ENCODE measurements at regions not wholly inside any gene's neighbourhood (a gene's known extent, or its start where the extent isn't known, plus 50 kb on each side); places are given as distances from the start of the nearest gene placed in this dataset.

DNA sequence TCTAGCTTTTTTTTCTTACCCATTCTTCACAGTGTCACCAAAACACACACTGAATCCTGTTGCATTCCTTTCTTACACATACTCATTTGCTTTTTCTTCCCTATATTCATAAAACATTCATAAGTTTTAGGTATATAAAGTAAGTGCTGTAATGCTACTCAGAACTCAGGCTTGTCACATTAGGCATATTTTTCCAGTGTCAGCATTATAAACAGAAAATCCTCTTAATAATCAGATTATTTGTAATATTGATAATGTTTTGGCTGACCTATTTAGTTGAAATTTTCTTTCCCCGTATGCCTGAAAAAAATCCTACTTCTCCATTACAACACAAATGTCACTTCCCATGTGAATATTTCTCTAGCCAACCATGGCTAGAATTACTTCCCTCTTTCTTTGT, 743.0 kb upstream of the NUDT12 start:
- Mint-ChIP-seq H3K4me1 (no peaks in the 10 kb centered on the region), H3K4me3 (no peak overlapping the region), H3K27ac (no peak overlapping the region), H3K27me3 (no peaks in the 10 kb centered on the region), H3K9me3 (no peaks in the 10 kb centered on the region)
- no peak for DNase-seq
- ATAC-seq = no peak

DNA sequence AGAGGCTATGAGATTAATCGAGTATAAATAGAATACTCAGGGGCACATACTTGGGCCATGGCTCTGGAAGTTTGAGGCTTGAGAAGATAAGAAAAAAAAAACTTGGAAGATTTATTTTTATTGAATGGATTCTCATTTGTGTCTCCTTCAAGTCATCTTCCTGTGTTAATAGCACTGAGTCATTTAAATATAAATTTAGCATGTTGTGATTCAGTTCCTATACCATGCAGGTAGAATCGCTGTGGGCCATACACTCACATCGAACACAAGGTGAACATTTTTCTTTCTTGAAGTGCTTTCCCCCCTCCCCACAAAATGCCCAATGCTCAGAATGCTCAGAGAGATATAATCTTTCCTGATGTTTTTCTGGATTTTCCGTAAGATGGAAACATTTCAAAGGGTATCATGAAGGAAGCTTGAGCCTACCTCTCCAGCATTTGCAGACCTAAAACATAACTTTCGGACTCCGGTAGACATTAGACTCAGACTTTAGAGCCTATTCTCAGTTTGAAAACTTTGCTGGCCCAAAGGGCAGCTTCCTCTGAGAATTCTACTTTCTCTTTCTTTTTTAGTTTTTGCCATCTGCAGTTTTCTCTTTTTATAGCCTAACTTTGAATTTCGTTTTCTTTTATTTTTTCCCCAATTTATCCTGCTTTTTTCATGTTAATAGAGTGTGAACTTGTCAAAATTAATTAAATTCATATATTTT, 737.6 kb upstream of the NUDT12 start:
- no peaks in the 10 kb centered on the region for H3K4me1 Mint-ChIP-seq

DNA sequence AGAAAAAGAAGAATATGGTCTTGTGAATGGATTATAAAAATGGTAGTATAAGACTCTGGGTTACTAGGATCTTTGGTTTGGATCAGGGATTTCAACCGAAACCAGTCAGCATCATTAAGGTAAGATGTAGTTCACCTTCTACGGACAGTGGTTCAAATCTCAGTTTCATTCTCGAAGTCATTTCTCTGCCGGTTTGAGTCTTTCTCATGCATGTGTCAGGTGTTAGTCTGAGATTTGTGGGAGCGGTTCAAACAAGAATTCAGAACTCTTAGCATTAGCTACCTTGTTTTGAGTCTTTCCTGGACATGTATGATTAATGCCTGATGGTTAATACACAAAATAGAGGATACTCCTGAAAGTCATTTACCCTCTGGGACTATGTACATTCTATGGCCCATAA, 735.9 kb upstream of the NUDT12 start:
- Mint-ChIP-seq H3K27me3 (no peaks in the 10 kb centered on the region), H3K4me3 (no peak overlapping the region), H3K4me1 (no peaks in the 10 kb centered on the region), H3K9me3 (peaks cover 14 to 15% of the 10 kb centered on the region in 2 donors), H3K27ac (no peak overlapping the region)
- ATAC-seq (no peak), DNase-seq (no peak)

More for the DNA sequence above, 737.6 kb upstream of the NUDT12 start:
- H3K27me3 Mint-ChIP-seq = no peaks in the 10 kb centered on the region
- no peak overlapping the region for H3K27ac Mint-ChIP-seq
- H3K9me3 Mint-ChIP-seq = peaks cover 14 to 15% of the 10 kb centered on the region in 2 donors
- no peak for ATAC-seq
- no peak for DNase-seq
- no peak overlapping the region for H3K4me3 Mint-ChIP-seq

DNA sequence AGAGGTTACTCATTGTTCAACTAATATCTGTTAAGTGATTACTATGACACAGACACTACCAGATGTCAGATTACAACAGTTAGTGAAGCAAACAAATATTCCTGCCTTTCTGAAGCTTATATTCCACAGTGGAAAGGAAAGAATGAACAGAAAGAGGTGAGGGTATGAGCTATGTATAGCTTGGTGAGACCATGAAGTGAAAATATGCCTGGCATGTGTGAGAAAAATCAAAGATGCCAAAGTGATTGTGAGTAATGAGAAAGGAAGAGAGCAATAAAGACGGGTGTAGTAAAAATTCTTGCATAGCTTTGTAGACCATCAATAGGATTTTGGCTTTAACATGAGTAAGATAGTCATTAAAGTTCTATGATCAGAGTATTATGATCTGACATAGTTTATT, 734.5 kb upstream of the NUDT12 start:
- no peak overlapping the region for H3K27ac Mint-ChIP-seq
- no peak overlapping the region for H3K4me3 Mint-ChIP-seq
- DNase-seq (no peak), ATAC-seq (no peak)
- peaks cover 15% of the 10 kb centered on the region in 2 donors for H3K9me3 Mint-ChIP-seq
- H3K4me1 Mint-ChIP-seq = no peaks in the 10 kb centered on the region
- no peaks in the 10 kb centered on the region for H3K27me3 Mint-ChIP-seq

DNA sequence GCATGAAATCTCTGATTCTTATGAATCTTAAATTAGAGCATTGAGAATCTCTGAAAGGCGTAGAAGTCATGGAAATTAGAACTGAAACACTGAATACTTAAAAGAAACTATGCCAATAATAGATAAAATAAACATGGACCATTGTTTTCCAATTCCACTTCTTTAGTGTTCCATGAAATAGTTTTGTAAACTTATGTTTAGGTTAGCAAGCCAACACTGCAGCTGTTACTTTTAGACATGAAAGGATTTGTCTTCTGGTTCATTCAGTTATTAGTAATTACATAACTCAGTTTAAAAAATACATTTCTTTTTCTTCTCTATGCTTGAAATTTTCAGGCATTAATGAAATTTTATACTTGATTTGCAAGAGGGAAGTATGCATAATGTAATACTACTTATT, 733.4 kb upstream of the NUDT12 start:
- H3K9me3 Mint-ChIP-seq = peaks cover 15 to 20% of the 10 kb centered on the region in 2 donors

DNA sequence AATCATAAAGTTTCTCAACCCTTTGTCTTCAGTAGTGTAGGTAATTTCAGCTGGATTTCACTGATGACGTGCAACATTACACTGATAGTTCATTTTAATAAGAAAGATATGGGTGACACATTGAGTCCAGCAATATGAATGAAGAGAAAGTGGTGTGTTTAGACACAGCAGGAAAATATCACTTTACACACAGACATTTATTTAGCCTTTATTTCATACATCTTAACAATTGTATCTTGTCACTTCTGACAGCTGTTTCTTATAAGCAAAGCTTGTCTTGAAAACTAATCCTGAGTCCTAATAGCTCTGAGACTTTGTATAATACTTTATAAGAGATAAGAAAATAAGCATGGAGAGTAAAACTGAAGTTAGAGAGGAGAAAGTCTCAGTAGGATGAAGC, 720.5 kb upstream of the NUDT12 start:
- H3K4me1 Mint-ChIP-seq = no peaks in the 10 kb centered on the region
- peaks cover 10% of the 10 kb centered on the region in 2 donors for H3K9me3 Mint-ChIP-seq
- H3K27me3 Mint-ChIP-seq = no peaks in the 10 kb centered on the region
- no peak overlapping the region for H3K4me3 Mint-ChIP-seq
- no peak for DNase-seq
- no peak overlapping the region for H3K27ac Mint-ChIP-seq
- ATAC-seq = no peak

More for the DNA sequence above, 733.4 kb upstream of the NUDT12 start:
- H3K27me3 Mint-ChIP-seq = no peaks in the 10 kb centered on the region
- no peaks in the 10 kb centered on the region for H3K4me1 Mint-ChIP-seq
- ATAC-seq = no peak
- H3K27ac Mint-ChIP-seq = no peak overlapping the region
- no peak for DNase-seq
- H3K4me3 Mint-ChIP-seq = no peak overlapping the region

DNA sequence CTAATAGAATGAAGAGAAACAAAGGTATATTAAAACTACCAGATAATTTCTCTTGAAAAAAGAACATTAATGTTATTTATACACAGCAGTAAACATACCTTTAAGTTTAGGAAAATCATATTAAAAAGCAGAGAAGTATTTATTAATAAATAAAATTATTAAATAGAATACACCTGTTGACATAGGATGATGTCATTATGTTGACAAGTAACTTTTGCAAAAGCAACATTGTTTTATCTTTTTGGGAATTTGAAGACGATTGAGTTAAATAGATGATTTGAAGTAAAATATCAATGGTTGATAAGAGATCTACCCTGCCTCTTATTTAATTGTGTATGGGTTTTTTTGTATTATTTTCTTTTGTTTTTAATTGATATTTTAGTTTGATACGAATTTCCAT, 711.1 kb upstream of the NUDT12 start:
- Mint-ChIP-seq H3K9me3 (peaks cover 5 to 8% of the 10 kb centered on the region in 2 donors), H3K4me1 (no peaks in the 10 kb centered on the region), H3K27me3 (no peaks in the 10 kb centered on the region), H3K4me3 (no peak overlapping the region), H3K27ac (no peak overlapping the region)
- DNase-seq (no peak), ATAC-seq (no peak)

DNA sequence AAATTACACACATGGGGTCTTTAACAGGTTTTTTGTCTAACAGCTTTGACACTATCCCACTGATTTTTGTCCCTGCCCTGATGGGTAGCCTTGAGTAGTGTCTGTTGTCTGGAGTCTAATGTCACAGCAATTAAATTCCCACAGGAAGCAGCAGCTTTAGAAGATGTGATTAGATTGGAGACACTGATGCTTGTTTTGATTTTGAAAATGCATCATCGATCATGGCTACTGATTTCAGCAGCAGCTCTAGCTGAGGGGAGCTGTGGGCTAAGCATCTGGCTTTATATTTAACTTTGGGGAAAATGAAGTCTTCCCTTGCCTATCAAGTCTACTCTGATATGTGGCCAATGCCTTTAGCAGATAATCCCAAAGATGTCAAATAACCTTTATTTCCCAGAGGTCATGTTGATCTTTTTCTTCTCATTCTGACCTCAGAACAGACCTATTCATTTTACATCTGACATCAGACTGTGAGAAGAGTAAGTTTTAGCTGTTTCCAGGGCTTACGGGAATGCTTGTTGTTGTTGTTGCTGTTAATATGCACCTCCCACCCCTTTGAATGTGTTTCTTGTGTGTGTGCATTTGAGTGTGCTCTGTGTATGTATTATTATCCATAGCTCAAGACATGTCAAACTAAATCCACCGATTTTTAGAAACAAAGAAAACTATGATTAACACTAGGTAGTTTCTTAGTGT, 704.9 kb upstream of the NUDT12 start:
- Mint-ChIP-seq H3K9me3 (peaks cover 0 to 5% of the 10 kb centered on the region in 2 donors), H3K27me3 (no peaks in the 10 kb centered on the region), H3K4me1 (no peaks in the 10 kb centered on the region), H3K4me3 (no peak overlapping the region), H3K27ac (no peak overlapping the region)
- no peak for DNase-seq
- ATAC-seq = no peak

DNA sequence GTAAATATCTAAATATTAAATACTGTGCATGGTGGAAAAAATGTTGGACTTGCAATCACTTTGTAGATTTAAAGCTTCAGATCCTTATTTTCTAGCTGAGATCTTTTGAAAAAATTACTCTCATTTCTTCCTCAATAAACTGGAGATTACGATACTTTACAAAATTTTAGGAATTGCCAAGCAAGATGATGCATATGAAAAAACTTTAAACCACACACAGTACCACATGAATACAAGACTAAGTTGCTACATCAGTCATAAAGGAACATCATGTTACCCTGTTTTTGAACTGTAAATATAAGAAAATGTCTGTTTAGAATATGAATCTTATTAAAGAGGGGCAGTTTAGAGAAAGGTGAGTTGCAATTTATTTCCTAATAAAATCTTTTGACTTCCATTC, 703.6 kb upstream of the NUDT12 start:
- no peak overlapping the region for H3K27ac Mint-ChIP-seq
- no peaks in the 10 kb centered on the region for H3K4me1 Mint-ChIP-seq
- no peak for ATAC-seq
- H3K4me3 Mint-ChIP-seq = no peak overlapping the region
- peaks cover 0 to 5% of the 10 kb centered on the region in 2 donors for H3K9me3 Mint-ChIP-seq
- no peaks in the 10 kb centered on the region for H3K27me3 Mint-ChIP-seq
- DNase-seq = no peak

DNA sequence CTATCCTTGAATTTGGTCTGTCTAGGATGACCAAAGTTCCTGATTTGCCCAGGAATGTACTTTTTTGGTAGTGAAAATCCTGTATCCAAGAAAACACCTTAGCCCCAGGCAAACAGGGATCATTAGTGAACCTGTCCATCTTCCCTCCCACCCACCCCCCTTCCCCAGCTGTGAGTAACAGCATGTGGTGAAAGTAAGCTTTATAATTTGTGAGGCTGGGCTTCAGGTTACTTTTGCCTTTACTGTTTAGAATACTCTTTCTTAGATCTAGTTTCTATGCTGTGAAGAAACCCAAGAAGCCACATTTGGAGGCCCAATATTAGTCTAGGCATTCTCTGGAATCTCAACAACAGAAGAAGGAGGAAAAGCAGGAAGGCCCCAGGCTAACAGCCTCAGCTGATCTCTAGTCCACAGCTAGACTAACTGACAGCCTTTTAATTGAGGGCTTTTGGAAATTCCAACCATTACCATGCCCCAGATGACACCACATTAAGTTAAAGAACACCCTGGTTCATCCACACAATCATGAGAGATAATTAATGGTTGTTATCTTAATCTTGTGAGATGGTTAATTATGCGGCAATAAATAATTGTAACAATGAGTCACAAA, 703.0 kb upstream of the NUDT12 start:
- Mint-ChIP-seq H3K4me1 (no peaks in the 10 kb centered on the region), H3K27ac (no peak overlapping the region), H3K4me3 (no peak overlapping the region), H3K9me3 (peaks cover 0 to 3% of the 10 kb centered on the region in 2 donors), H3K27me3 (no peaks in the 10 kb centered on the region)
- no peak for DNase-seq
- ATAC-seq = no peak

DNA sequence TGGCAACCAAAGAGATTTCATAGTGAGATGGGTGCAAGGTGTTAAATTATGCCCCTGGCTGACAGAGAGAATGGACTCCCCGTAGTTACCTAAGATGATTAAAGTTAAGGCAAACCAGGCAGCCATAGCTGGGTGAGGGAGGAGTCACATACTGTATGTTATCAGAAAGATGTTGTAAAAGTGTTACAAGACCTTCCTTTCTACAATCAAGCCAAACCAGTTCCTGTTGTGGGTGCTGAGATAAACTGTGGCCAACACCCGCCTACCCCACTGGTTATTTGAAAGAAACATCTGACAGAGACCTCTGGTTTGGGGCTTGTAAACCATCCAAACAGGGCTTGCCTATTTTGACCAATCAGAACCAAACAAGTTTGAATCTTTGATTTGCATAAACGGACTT, 684.7 kb upstream of the NUDT12 start:
- DNase-seq = no peak
- peaks cover 7 to 10% of the 10 kb centered on the region in 2 donors for H3K9me3 Mint-ChIP-seq
- H3K4me1 Mint-ChIP-seq = no peaks in the 10 kb centered on the region
- H3K4me3 Mint-ChIP-seq = no peak overlapping the region
- H3K27me3 Mint-ChIP-seq = no peaks in the 10 kb centered on the region
- no peak overlapping the region for H3K27ac Mint-ChIP-seq
- no peak for ATAC-seq

DNA sequence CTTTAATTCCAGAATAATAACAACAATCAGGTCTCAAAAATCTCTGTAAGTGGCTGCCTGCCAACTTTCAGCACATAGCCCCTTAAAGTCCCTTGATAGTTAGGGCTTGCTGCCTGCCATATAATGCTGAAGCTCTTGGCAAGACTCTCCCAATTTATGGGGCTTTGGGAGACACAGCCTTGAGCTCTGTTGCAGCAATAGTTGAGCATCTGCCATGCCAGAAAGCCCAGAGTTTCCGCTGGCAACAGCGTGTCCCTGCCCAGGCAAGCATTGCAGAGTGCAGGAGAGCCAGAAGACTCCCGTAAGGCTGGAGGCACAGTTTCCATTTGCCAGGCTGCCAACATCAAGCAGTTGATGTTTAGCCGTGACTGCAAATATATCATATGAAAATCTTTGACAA, 678.5 kb upstream of the NUDT12 start:
- Mint-ChIP-seq H3K27me3 (no peaks in the 10 kb centered on the region), H3K4me1 (no peaks in the 10 kb centered on the region), H3K9me3 (no peaks in the 10 kb centered on the region), H3K4me3 (no peak overlapping the region), H3K27ac (no peak overlapping the region)
- DNase-seq = no peak
- no peak for ATAC-seq

DNA sequence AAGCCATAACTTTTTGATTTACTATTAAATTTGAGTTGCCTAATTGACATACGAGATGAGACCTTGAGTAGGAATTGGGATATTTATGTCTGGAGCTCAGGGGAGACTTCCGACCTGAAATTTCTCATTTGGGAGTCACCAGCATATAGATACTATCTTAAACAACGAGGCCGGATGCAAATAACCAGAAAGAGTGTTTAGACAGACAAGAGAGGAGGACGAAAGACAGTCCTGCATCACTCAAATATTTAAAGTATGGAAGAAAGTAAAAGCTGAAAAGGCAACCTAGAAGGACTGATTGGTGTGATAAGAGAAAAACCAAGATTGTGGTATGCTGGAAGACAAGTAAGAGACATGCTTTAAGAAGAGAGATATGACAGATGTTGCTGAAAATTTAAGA, 675.0 kb upstream of the NUDT12 start:
- H3K4me3 Mint-ChIP-seq = no peak overlapping the region
- ATAC-seq = no peak
- H3K27me3 Mint-ChIP-seq = no peaks in the 10 kb centered on the region
- H3K4me1 Mint-ChIP-seq = no peaks in the 10 kb centered on the region
- peaks cover 0 to 2% of the 10 kb centered on the region in 2 donors for H3K9me3 Mint-ChIP-seq
- no peak for DNase-seq
- H3K27ac Mint-ChIP-seq = no peak overlapping the region

DNA sequence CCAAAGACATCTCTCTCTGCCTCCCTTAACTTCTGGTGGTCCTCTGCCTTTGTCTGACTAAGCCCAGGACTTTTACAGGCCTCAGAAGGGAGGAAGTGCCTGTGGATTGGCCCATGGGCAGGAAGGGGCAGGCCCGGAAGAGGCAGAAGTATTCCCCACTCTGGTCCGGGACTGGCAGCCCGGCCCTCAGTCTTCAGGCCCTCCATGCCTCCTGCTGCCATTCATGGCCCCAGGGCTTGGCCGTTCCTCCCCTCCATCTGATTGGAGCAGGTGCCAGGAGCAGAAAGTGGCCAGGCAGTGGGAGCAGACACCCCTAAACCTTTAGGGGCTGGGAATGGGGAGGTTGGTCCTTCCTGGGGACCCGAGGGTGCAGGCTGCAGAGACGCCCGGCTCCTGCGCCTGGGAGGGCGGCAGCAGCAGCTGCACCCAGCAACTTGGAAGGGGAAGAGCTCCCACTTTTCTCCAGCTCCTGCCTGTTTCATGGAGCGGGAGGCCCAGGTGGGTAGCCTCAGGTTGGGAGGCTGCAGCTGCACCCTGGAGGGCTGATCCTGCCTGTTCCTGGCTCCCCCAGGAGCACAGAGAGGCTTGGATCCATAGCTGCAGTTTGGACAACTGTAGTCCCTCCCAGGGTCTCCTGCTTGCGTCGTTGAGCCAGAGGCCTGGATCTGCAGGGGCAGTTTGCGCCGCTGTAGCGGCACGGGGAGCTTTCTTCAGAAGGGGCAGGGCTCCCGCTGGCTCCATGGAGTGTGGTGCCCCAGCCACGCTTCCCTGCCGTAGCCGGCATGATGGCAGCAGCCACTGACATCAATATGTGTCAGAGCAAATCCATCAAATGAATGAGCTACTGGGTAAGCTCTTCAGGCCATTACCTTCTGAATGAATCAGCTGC, 661.5 kb upstream of the NUDT12 start:
- no peaks in the 10 kb centered on the region for H3K4me1 Mint-ChIP-seq
- no peaks in the 10 kb centered on the region for H3K9me3 Mint-ChIP-seq
- no peak overlapping the region for H3K27ac Mint-ChIP-seq
- H3K4me3 Mint-ChIP-seq = no peak overlapping the region
- ATAC-seq (no peak), DNase-seq (no peak)
- H3K27me3 Mint-ChIP-seq = no peaks in the 10 kb centered on the region

DNA sequence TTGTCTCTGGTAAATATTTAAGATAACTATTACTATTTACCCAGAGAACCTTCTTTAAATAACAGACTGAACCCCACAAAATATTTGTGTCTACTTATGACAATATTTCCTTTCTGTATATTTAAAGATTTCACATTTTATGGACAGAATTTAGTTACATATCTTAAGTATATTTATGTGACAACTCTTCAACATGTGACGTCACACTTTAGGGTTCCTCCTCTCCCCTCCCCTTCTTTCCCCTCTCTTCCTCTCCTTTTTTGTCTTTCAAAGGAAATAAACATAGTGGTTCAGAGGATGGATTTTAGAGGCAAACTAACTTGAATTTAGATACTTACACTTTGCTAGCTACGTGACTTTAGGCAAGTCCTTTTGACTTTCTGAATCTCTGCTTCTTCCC, 655.6 kb upstream of the NUDT12 start:
- Mint-ChIP-seq H3K27me3 (no peaks in the 10 kb centered on the region), H3K9me3 (peaks cover 0 to 8% of the 10 kb centered on the region in 2 donors), H3K4me3 (no peak overlapping the region), H3K27ac (no peak overlapping the region), H3K4me1 (no peaks in the 10 kb centered on the region)
- ATAC-seq = no peak
- DNase-seq = no peak

Measured in stimulated activated naive CD8-positive, alpha-beta T cell treated with anti-CD3 and anti-CD28 coated beads, Interleukin-15, amount 100 ng/mL, for 72 hours (primary cell).